ENCODE measurements at regions not wholly inside any gene's neighbourhood (a gene's known extent, or its start where the extent isn't known, plus 50 kb on each side); places are given as distances from the start of the nearest gene placed in this dataset.

DNA sequence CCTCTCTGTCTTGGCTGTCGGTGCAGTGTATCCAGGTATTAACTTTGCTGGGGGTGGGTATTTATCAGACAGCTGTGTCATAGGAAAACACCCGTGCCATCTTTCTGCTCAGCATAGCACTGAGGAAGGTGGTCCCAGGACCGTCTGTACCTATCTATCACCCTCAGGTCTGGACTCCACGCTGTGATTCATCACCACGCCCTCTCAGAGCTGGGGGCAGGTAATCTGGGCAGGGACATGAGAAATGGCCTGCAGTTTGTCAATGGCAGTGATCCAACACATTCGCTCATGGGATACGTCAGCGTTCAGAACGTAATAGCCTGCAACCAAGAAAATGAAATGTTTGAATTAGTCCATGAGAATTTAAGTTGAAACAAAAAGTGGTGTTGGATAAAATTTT lies 151.6 kb upstream of the MAP1B start:
- ATAC-seq = no peak
- DNase-seq = no peak
- Histone ChIP-seq H3K27me3 (ENCODE audit: insufficient read depth in 3 of 3, low read length in 2 of 3) (no peaks in the 10 kb centered on the region), H3K36me3 (ENCODE audit: insufficient read depth in 1 of 2, low read depth in 1 of 2) (no peaks in the 10 kb centered on the region), H3K4me3 (no peak overlapping the region), H3K9me3 (no peaks in the 10 kb centered on the region), H3K27ac (no peak overlapping the region), H3K4me1 (no peaks in the 10 kb centered on the region)
- 66 to 81% (median 77%) methylated on average over 9 of the region's 9 CpGs for WGBS, 3 donors
- TF ChIP-seq, protein P1, sequence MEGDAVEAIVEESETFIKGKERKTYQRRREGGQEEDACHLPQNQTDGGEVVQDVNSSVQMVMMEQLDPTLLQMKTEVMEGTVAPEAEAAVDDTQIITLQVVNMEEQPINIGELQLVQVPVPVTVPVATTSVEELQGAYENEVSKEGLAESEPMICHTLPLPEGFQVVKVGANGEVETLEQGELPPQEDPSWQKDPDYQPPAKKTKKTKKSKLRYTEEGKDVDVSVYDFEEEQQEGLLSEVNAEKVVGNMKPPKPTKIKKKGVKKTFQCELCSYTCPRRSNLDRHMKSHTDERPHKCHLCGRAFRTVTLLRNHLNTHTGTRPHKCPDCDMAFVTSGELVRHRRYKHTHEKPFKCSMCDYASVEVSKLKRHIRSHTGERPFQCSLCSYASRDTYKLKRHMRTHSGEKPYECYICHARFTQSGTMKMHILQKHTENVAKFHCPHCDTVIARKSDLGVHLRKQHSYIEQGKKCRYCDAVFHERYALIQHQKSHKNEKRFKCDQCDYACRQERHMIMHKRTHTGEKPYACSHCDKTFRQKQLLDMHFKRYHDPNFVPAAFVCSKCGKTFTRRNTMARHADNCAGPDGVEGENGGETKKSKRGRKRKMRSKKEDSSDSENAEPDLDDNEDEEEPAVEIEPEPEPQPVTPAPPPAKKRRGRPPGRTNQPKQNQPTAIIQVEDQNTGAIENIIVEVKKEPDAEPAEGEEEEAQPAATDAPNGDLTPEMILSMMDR (IDR thresholded peaks at IDR 0.05) = no peak
- intact Hi-C loops (cut with DNase I) = no loop called here

DNA sequence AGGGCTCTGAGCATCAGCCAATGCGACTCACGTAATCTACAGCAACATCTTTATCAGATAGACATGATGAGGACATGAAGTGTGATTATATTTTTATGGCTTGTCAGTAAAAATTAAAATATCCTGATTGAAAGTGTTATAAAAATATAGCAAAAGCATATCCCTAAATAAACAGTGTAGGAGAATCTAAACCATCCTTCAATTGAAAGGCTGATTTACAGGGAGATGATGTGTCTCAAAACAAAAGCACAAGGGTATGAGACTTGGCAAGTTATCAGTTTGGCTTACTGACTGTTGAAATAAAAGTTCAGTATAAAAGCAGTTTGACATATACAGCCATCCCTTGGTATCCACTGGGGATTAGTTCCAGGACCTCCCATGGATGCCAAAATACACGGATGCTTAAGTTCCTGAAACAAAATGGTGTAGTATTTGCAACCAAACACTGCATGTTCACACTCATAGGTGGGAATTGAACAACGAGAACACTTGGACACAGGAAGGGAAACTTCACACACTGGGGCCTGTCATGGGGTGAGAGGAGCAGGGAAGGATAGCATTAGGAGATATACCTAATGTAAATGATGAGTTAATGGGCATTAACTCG lies 149.9 kb upstream of the MAP1B start:
- Histone ChIP-seq H3K9me3 (no peaks in the 10 kb centered on the region), H3K4me3 (no peak overlapping the region), H3K27me3 (ENCODE audit: insufficient read depth in 3 of 3, low read length in 2 of 3) (no peaks in the 10 kb centered on the region), H3K36me3 (ENCODE audit: insufficient read depth in 1 of 2, low read depth in 1 of 2) (no peaks in the 10 kb centered on the region), H3K4me1 (no peaks in the 10 kb centered on the region), H3K27ac (no peak overlapping the region)
- WGBS, 3 donors = 55 to 62% (median 58%) methylated on average over 5 of the region's 5 CpGs
- no peak for ATAC-seq
- DNase-seq = no peak
- intact Hi-C loops (cut with DNase I) = no loop called here
- TF ChIP-seq, protein P1 (IDR thresholded peaks at IDR 0.05) = no peak

DNA sequence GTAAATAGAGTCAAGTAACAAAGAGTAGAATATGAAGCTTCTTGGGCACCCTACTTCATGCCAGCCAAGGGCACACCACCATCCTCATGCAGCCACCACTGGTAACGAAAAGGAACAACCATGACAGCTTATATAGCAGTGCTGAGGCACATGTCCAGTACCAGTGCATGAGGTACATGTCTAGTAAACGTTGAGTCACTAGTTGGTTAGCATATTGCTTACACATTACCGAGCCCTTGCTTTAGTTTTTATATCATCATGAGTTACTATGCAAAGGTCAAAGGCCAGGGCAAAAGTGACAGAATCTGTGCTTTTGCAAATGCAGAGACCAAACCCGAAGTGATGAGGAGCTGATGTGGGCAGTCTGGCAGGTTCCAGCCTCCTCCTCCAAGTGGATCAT lies 147.1 kb upstream of the MAP1B start:
- no peaks in the 10 kb centered on the region for H3K4me1 ChIP-seq
- WGBS, 3 donors = 69 to 72% (median 70%) methylated on average over 4 of the region's 4 CpGs
- H3K27me3 ChIP-seq (ENCODE audit: insufficient read depth in 3 of 3, low read length in 2 of 3) = no peaks in the 10 kb centered on the region
- no peaks in the 10 kb centered on the region for H3K36me3 ChIP-seq (ENCODE audit: insufficient read depth in 1 of 2, low read depth in 1 of 2)
- ATAC-seq = no peak
- no peak overlapping the region for H3K27ac ChIP-seq
- H3K4me3 ChIP-seq = no peak overlapping the region
- intact Hi-C loops (cut with DNase I) = no loop called here
- DNase-seq = no peak
- no peaks in the 10 kb centered on the region for H3K9me3 ChIP-seq
- TF ChIP-seq, protein P1 (IDR thresholded peaks at IDR 0.05) = no peak

DNA sequence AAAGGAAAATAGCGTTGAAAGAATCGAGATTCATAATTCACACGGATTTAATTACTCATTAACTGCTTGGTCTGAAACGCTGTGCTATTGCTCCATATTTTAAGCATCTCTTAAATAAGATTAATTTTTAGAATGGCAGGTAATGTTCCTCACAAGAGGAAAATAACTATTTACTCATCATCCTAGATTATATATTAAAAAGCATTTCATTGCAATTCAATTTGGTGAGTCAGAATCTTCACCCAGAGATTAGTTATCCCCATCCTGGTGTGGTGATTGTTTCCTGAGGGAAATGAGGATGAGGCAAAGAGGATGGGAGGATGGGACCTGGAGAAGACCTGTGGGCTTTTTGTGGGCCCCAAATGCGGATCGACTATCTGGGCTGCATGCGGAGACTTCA lies 145.5 kb upstream of the MAP1B start:
- 92 to 94% (median 92%) methylated on average over 7 of the region's 7 CpGs for WGBS, 3 donors
- intact Hi-C loops (cut with DNase I) = no loop called here

More for the DNA sequence above, 145.5 kb upstream of the MAP1B start:
- H3K9me3 ChIP-seq = no peaks in the 10 kb centered on the region
- H3K4me3 ChIP-seq = no peak overlapping the region
- no peaks in the 10 kb centered on the region for H3K27me3 ChIP-seq (ENCODE audit: insufficient read depth in 3 of 3, low read length in 2 of 3)
- TF ChIP-seq, protein P1 (IDR thresholded peaks at IDR 0.05) = no peak
- no peak for DNase-seq
- no peaks in the 10 kb centered on the region for H3K36me3 ChIP-seq (ENCODE audit: insufficient read depth in 1 of 2, low read depth in 1 of 2)
- no peaks in the 10 kb centered on the region for H3K4me1 ChIP-seq
- ATAC-seq = no peak
- no peak overlapping the region for H3K27ac ChIP-seq
